WTC11 (cell line): ENCODE measurements at regions not wholly inside any gene's neighbourhood (a gene's known extent, or its start where the extent isn't known, plus 50 kb on each side); places are given as distances from the start of the nearest gene placed in this dataset.

Source experiments
- ATAC-seq: fragments of 200-7000 bp; cut with Tn5 transposase; 2 replicates; pipeline ENCODE4 v1.10.0; 2021; ENCODE audit warnings: mild to moderate bottlenecking, moderate library complexity
- CTCF ChIA-PET: fragments of 300-600 bp; sonication (Branson Sonifier 250); formaldehyde crosslinking; loops from one replicate; lab custom pipeline; 2021; ENCODE audit warnings: antibody characterized with exemption; lab: Charles Lee
- POLR2A ChIA-PET: fragments of 350-600 bp; sonication (Branson Sonifier 250); formaldehyde crosslinking; loops from one replicate; lab custom pipeline; 2021; ENCODE audit warnings: antibody characterized with exemption; lab: Charles Lee
- DNase-seq: peaks from one replicate; pipeline ENCODE4 v3.0.0; 2021; ENCODE audit warnings: low spot score
- H3K27ac Mint-ChIP-seq: 2 replicates; pipeline ENCODE4 v1.8.0; 2021; ENCODE audit warnings: mixed read lengths
- H3K27me3 Mint-ChIP-seq: 2 replicates; pipeline ENCODE4 v1.8.0; 2021; ENCODE audit warnings: low read depth, mild to moderate bottlenecking, moderate library complexity, mixed read lengths
- H3K36me3 Mint-ChIP-seq: 2 replicates; pipeline ENCODE4 v1.8.0; 2021; ENCODE audit warnings: mixed read lengths
- H3K4me1 Mint-ChIP-seq: 2 replicates; pipeline ENCODE4 v1.8.0; 2022; ENCODE audit warnings: mixed read lengths
- H3K4me3 Mint-ChIP-seq: 2 replicates; pipeline ENCODE4 v1.8.0; 2021; ENCODE audit warnings: mild to moderate bottlenecking, moderate library complexity, mixed read lengths
- H3K9me3 Mint-ChIP-seq: 2 replicates; pipeline ENCODE4 v1.8.0; 2021; ENCODE audit warnings: mixed read lengths
- ATF2 ChIP-seq: sonication (generic); formaldehyde crosslinking; IDR thresholded peaks from 2 replicates; pipeline ENCODE4 v1.8.1; 2022; ENCODE audit warnings: low read depth, missing genetic modification reagents, borderline replicate concordance
- CBFB ChIP-seq: sonication (generic); formaldehyde crosslinking; IDR thresholded peaks from 2 replicates; pipeline ENCODE4 v1.8.1; 2022; ENCODE audit warnings: mild to moderate bottlenecking, low read depth, missing genetic modification reagents
- CREB1 ChIP-seq: sonication (generic); formaldehyde crosslinking; IDR thresholded peaks from 2 replicates; pipeline ENCODE4 v1.8.0; 2023; ENCODE audit warnings: mild to moderate bottlenecking, missing genetic modification reagents
- CREM ChIP-seq: sonication (generic); formaldehyde crosslinking; IDR thresholded peaks from 2 replicates; pipeline ENCODE4 v1.8.1; 2022; ENCODE audit warnings: mild to moderate bottlenecking, missing genetic modification reagents, moderate library complexity
- GRHL2 ChIP-seq: fragments of 250-450 bp; sonication (Bioruptor Pico); IDR thresholded peaks from 2 replicates; pipeline ENCODE4 v1.8.0; 2022; ENCODE audit warnings: mild to moderate bottlenecking, moderate library complexity; ENCODE audit not compliant: insufficient replicate concordance, severe bottlenecking
- OVOL2 ChIP-seq: fragments of 250-450 bp; sonication (Bioruptor Pico); IDR thresholded peaks from 2 replicates; pipeline ENCODE4 v1.9.0; 2021; ENCODE audit warnings: mild to moderate bottlenecking, borderline replicate concordance
- TCF7 ChIP-seq: sonication (generic); formaldehyde crosslinking; IDR thresholded peaks from 2 replicates; pipeline ENCODE4 v1.8.0; 2022; ENCODE audit warnings: mild to moderate bottlenecking, low read depth, missing genetic modification reagents, moderate library complexity
- ZNF121 ChIP-seq: sonication (generic); formaldehyde crosslinking; IDR thresholded peaks from 2 replicates; pipeline ENCODE4 v1.8.0; 2023; ENCODE audit warnings: missing genetic modification reagents
- ZNF425 ChIP-seq: fragments of 250-450 bp; sonication (Bioruptor Pico); conservative IDR thresholded peaks from 2 replicates; pipeline ENCODE4 v1.9.0; 2021; ENCODE audit warnings: mild to moderate bottlenecking
- TF ChIP-seq, protein P1 (sequence below): sonication (generic); formaldehyde crosslinking; IDR thresholded peaks from 2 replicates; pipeline ENCODE4 v1.8.0; 2023; ENCODE audit warnings: mild to moderate bottlenecking, missing genetic modification reagents
- TF ChIP-seq, protein P2 (sequence below): fragments of 250-450 bp; sonication (Bioruptor Pico); IDR thresholded peaks from 2 replicates; pipeline ENCODE4 v2.1.2; 2022; ENCODE audit warnings: mild to moderate bottlenecking, moderate library complexity
- TF ChIP-seq, protein P3 (sequence below): sonication (generic); formaldehyde crosslinking; IDR thresholded peaks from 2 replicates; pipeline ENCODE4 v1.8.0; 2022; ENCODE audit warnings: mild to moderate bottlenecking, missing genetic modification reagents
- TF ChIP-seq, protein P4 (sequence below): sonication (generic); formaldehyde crosslinking; IDR thresholded peaks from 2 replicates; pipeline ENCODE4 v1.8.1; 2023; ENCODE audit warnings: mild to moderate bottlenecking, moderate library complexity, missing genetic modification reagents
- TF ChIP-seq, protein P5 (sequence below): sonication (generic); formaldehyde crosslinking; IDR thresholded peaks from 2 replicates; pipeline ENCODE4 v1.8.0; 2022; ENCODE audit warnings: mild to moderate bottlenecking, missing genetic modification reagents

GRCh38 chr3:182165234-182165633, 453.5 kb downstream of the SOX2 start (continued):
- no peak for TF ChIP-seq TCF7 (CRISPR knock-in tag)
- no peak for TF ChIP-seq ZNF425 (CRISPR knock-in tag)
- no peak for TF ChIP-seq OVOL2 (CRISPR knock-in tag)
- TF ChIP-seq, protein P1, sequence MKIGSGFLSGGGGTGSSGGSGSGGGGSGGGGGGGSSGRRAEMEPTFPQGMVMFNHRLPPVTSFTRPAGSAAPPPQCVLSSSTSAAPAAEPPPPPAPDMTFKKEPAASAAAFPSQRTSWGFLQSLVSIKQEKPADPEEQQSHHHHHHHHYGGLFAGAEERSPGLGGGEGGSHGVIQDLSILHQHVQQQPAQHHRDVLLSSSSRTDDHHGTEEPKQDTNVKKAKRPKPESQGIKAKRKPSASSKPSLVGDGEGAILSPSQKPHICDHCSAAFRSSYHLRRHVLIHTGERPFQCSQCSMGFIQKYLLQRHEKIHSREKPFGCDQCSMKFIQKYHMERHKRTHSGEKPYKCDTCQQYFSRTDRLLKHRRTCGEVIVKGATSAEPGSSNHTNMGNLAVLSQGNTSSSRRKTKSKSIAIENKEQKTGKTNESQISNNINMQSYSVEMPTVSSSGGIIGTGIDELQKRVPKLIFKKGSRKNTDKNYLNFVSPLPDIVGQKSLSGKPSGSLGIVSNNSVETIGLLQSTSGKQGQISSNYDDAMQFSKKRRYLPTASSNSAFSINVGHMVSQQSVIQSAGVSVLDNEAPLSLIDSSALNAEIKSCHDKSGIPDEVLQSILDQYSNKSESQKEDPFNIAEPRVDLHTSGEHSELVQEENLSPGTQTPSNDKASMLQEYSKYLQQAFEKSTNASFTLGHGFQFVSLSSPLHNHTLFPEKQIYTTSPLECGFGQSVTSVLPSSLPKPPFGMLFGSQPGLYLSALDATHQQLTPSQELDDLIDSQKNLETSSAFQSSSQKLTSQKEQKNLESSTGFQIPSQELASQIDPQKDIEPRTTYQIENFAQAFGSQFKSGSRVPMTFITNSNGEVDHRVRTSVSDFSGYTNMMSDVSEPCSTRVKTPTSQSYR, result no peak
- no peak for TF ChIP-seq CREM (CRISPR knock-in tag)
- TF ChIP-seq CREB1 (CRISPR knock-in tag), result no peak
- TF ChIP-seq GRHL2 (CRISPR knock-in tag), result no peak
- TF ChIP-seq ZNF121 (CRISPR knock-in tag), result no peak
- TF ChIP-seq, protein P2, sequence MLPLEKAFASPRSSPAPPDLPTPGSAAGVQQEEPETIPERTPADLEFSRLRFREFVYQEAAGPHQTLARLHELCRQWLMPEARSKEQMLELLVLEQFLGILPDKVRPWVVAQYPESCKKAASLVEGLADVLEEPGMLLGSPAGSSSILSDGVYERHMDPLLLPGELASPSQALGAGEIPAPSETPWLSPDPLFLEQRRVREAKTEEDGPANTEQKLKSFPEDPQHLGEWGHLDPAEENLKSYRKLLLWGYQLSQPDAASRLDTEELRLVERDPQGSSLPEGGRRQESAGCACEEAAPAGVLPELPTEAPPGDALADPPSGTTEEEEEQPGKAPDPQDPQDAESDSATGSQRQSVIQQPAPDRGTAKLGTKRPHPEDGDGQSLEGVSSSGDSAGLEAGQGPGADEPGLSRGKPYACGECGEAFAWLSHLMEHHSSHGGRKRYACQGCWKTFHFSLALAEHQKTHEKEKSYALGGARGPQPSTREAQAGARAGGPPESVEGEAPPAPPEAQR (CRISPR knock-in tag), result no peak
- TF ChIP-seq, protein P3, sequence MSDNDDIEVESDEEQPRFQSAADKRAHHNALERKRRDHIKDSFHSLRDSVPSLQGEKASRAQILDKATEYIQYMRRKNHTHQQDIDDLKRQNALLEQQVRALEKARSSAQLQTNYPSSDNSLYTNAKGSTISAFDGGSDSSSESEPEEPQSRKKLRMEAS, result no peak
- TF ChIP-seq CBFB (CRISPR knock-in tag), result no peak

DNA sequence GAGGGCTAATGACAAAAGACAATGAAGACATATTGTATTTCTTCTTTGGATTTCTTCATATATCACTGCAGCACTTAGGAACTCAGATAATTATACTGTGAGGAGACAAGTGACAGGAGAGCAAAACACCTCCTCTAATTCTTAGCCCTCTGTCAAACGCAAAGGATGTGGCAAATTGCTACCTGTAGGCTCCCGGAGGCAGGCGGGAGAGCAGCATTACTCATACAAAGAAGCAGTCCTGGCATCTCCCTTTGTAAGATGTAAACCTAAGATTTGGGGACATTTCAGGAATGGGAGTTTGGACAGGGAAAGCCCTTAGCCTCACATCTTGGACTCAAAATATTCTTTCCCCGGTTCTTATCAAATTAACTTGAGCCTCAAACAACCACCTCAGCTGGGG, 460.8 kb downstream of the SOX2 start:
- no peak for DNase-seq
- Mint-ChIP-seq H3K4me1 (peaks cover 23% of the 10 kb centered on the region), H3K4me3 (no peak overlapping the region), H3K27me3 (no peaks in the 10 kb centered on the region), H3K27ac (no peak overlapping the region), H3K36me3 (no peaks in the 10 kb centered on the region), H3K9me3 (no peaks in the 10 kb centered on the region)
- POLR2A ChIA-PET, result no interaction called here
- TF ChIP-seq, protein P4, sequence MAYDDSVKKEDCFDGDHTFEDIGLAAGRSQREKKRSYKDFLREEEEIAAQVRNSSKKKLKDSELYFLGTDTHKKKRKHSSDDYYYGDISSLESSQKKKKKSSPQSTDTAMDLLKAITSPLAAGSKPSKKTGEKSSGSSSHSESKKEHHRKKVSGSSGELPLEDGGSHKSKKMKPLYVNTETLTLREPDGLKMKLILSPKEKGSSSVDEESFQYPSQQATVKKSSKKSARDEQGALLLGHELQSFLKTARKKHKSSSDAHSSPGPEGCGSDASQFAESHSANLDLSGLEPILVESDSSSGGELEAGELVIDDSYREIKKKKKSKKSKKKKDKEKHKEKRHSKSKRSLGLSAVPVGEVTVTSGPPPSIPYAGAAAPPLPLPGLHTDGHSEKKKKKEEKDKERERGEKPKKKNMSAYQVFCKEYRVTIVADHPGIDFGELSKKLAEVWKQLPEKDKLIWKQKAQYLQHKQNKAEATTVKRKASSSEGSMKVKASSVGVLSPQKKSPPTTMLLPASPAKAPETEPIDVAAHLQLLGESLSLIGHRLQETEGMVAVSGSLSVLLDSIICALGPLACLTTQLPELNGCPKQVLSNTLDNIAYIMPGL (CRISPR knock-in tag), result no peak
- TF ChIP-seq, protein P5, sequence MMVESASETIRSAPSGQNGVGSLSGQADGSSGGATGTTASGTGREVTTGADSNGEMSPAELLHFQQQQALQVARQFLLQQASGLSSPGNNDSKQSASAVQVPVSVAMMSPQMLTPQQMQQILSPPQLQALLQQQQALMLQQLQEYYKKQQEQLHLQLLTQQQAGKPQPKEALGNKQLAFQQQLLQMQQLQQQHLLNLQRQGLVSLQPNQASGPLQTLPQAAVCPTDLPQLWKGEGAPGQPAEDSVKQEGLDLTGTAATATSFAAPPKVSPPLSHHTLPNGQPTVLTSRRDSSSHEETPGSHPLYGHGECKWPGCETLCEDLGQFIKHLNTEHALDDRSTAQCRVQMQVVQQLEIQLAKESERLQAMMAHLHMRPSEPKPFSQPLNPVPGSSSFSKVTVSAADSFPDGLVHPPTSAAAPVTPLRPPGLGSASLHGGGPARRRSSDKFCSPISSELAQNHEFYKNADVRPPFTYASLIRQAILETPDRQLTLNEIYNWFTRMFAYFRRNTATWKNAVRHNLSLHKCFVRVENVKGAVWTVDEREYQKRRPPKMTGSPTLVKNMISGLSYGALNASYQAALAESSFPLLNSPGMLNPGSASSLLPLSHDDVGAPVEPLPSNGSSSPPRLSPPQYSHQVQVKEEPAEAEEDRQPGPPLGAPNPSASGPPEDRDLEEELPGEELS (CRISPR knock-in tag), result no peak
- TF ChIP-seq ATF2 (CRISPR knock-in tag), result no peak
- peak; percentile 86 for ATAC-seq
- CTCF ChIA-PET, result interaction anchor here (0.6 kb wide), 1 partner anchor 29 kb away, joined by 3 read pairs; no protein-coding TSS in a partner anchor
